Spleen (tissue), 11 donors: ENCODE measurements at regions not wholly inside any gene's neighbourhood (a gene's known extent, or its start where the extent isn't known, plus 50 kb on each side); places are given as distances from the start of the nearest gene placed in this dataset.

ENCODE experiments used
- DNase-seq: peaks from one replicate; pipeline ENCODE4 v3.0.0-alpha.2; 2020
- H3K27ac ChIP-seq, 8 donors: fragments of 200-600 bp; sonication (generic) in 7 of 8; 1 replicate in 4 of 8; 2 replicates in 4 of 8; pipeline versions ENCODE4 v1.5.0 to v1.8.0; 2016 to 2021; ENCODE audit warnings: inconsistent platforms in 4 of 8, mild to moderate bottlenecking in 4 of 8, moderate library complexity in 1 of 8
- H3K27me3 ChIP-seq, 7 donors: fragments of 200-600 bp; sonication (generic) in 6 of 7; replicated peaks in 1 of 7; 1 replicate in 4 of 7; 2 replicates in 3 of 7; pipeline versions ENCODE4 v1.5.0 to v1.8.0; 2016 to 2021; ENCODE audit warnings: inconsistent platforms in 3 of 7, mild to moderate bottlenecking in 1 of 7
- H3K36me3 ChIP-seq, 6 donors: fragments of 200-600 bp; sonication (generic) in 5 of 6; 1 replicate in 4 of 6; 2 replicates in 2 of 6; pipeline versions ENCODE4 v1.5.0 to v1.8.0; 2016 to 2021; ENCODE audit warnings: inconsistent platforms in 2 of 6
- H3K4me1 ChIP-seq, 6 donors: fragments of 200-600 bp; sonication (generic) in 5 of 6; 1 replicate in 3 of 6; 2 replicates in 3 of 6; pipeline versions ENCODE4 v1.5.0 to v1.8.0; 2016 to 2021; ENCODE audit warnings: inconsistent platforms in 3 of 6
- H3K4me3 ChIP-seq, 8 donors: fragments of 200-600 bp; sonication (generic) in 7 of 8; 1 replicate in 4 of 8; 2 replicates in 4 of 8; pipeline versions ENCODE4 v1.5.0 to v1.8.0; 2016 to 2021; ENCODE audit warnings: inconsistent platforms in 4 of 8, mild to moderate bottlenecking in 4 of 8, moderate library complexity in 2 of 8
- H3K9me3 ChIP-seq, 8 donors: fragments of 200-600 bp; sonication (generic) in 7 of 8; 1 replicate in 4 of 8; 2 replicates in 4 of 8; pipeline versions ENCODE4 v1.5.0 to v1.8.0; 2016 to 2021; ENCODE audit warnings: inconsistent platforms in 4 of 8
- CTCF ChIP-seq, 11 experiments: fragments of 200-600 bp in 7 of 11; fragments of 450-650 bp in 4 of 11; sonication (generic) in 4 of 11; IDR thresholded peaks in 8 of 11; conservative IDR thresholded peaks in 3 of 11; 1 replicate in 7 of 11; 2 replicates in 4 of 11; pipeline versions ENCODE4 v1.4.0 to v1.8.0; 2016 to 2021; ENCODE audit warnings: antibody characterized with exemption in 11 of 11, inconsistent platforms in 4 of 11, mild to moderate bottlenecking in 1 of 11
- POLR2A ChIP-seq, 3 donors: fragments of 450-650 bp; IDR thresholded peaks; one replicate each; pipeline ENCODE4 v1.5.1; 2017; ENCODE audit warnings: antibody characterized with exemption in 3 of 3, mild to moderate bottlenecking in 1 of 3
- POLR2AphosphoS5 ChIP-seq, 3 donors: sonication (generic); formaldehyde crosslinking; IDR thresholded peaks; one replicate each; pipeline ENCODE4 v1.5.1; 2017; ENCODE audit warnings: antibody characterized with exemption in 3 of 3
- WGBS, 5 donors: extraction: QIAGEN DNeasy Blood & Tissue Kit in 3 of 5; methylation state at CpG; one replicate each; pipeline versions ENCODE4 v1.1.5 to v1.1.7; 2013 to 2018; 5-methylcytosine and 5-hydroxymethylcytosine counted together
- intact Hi-C: fragments of 100-400 bp; cut with DNase I; formaldehyde crosslinking; loops from one replicate; pipeline ENCODE4 v1.15.0; 2023; ENCODE audit warnings: low total_unique reads
- donor health status: healthy with polysubstance abuse.
- donor health status: DM: no; HTN: no; CAD: no; lungs with moderate emphysema.
- donor health status: DM: no; HTN: no; CAD: no.
- donor health status: Bipolar disorder and iron deficiency.
- donor health status: healthy.
- donor health status: DM: no; HTN: no; CAD: no.
- donor health status: DM: yes; HTN: yes; CAD: no.

- DNase-seq: no peak
- intact Hi-C loops: no loop called here
- Histone ChIP-seq H3K36me3 (no peaks in the 10 kb centered on the region), H3K9me3 (no peaks in the 10 kb centered on the region), H3K27me3 (peaks cover 0 to 14% (median 0%) of the 10 kb centered on the region in 7 donors), H3K27ac (no peak overlapping the region), H3K4me3 (no peak overlapping the region), H3K4me1 (no peaks in the 10 kb centered on the region)
- TF ChIP-seq POLR2AphosphoS5 (IDR thresholded peaks at IDR 0.05) (no peak), POLR2A (IDR thresholded peaks at IDR 0.05) (no peak), CTCF (IDR thresholded peaks at IDR 0.05 in 8 of 11, conservative IDR thresholded peaks at IDR 0.05 in 3 of 11) (no peak)
Observed at GRCh38 chr1:175885326-175885725, 141.9 kb upstream of the TNR start.

GRCh38 chr1:175884369-175884768, 141.0 kb upstream of the TNR start:
- H3K4me3 ChIP-seq: no peak overlapping the region
- peaks cover 0 to 14% (median 0%) of the 10 kb centered on the region in 7 donors for H3K27me3 ChIP-seq
- TF ChIP-seq CTCF (IDR thresholded peaks at IDR 0.05 in 8 of 11, conservative IDR thresholded peaks at IDR 0.05 in 3 of 11) (no peak), POLR2AphosphoS5 (IDR thresholded peaks at IDR 0.05) (no peak), POLR2A (IDR thresholded peaks at IDR 0.05) (no peak)
- 69 to 78% (median 71%) methylated on average over 2 to 5 of the region's 5 CpGs for WGBS, 5 donors
- no peaks in the 10 kb centered on the region for H3K9me3 ChIP-seq
- no peaks in the 10 kb centered on the region for H3K36me3 ChIP-seq
- no peak for DNase-seq
- no peak overlapping the region for H3K27ac ChIP-seq
- intact Hi-C loops: no loop called here
- H3K4me1 ChIP-seq: no peaks in the 10 kb centered on the region

GRCh38 chr1:175882192-175882591, 138.8 kb upstream of the TNR start:
- Histone ChIP-seq H3K27me3 (no peaks in the 10 kb centered on the region), H3K36me3 (no peaks in the 10 kb centered on the region), H3K9me3 (no peaks in the 10 kb centered on the region), H3K4me3 (no peak overlapping the region), H3K4me1 (no peaks in the 10 kb centered on the region), H3K27ac (no peak overlapping the region)
- intact Hi-C loops: no loop called here
- DNase-seq: no peak
- WGBS, 5 donors: 70 to 97% (median 87%) methylated on average over 1 of the region's 1 CpG
- TF ChIP-seq POLR2A (IDR thresholded peaks at IDR 0.05) (no peak), POLR2AphosphoS5 (IDR thresholded peaks at IDR 0.05) (no peak), CTCF (IDR thresholded peaks at IDR 0.05 in 8 of 11, conservative IDR thresholded peaks at IDR 0.05 in 3 of 11) (no peak)

GRCh38 chr1:175881246-175881976, 138.0 kb upstream of the TNR start:
- H3K4me1 ChIP-seq: no peaks in the 10 kb centered on the region
- TF ChIP-seq CTCF (IDR thresholded peaks at IDR 0.05 in 8 of 11, conservative IDR thresholded peaks at IDR 0.05 in 3 of 11): no peak
- TF ChIP-seq POLR2A (IDR thresholded peaks at IDR 0.05): no peak
- no peak for TF ChIP-seq POLR2AphosphoS5 (IDR thresholded peaks at IDR 0.05)
- no peak for DNase-seq
- H3K36me3 ChIP-seq: no peaks in the 10 kb centered on the region
- no peak overlapping the region for H3K4me3 ChIP-seq
- H3K9me3 ChIP-seq: no peaks in the 10 kb centered on the region
- intact Hi-C loops: no loop called here
- no peak overlapping the region for H3K27ac ChIP-seq
- H3K27me3 ChIP-seq: no peaks in the 10 kb centered on the region
- 56 to 64% (median 62%) methylated on average over 8 of the region's 8 CpGs for WGBS, 5 donors
